Aorta (tissue), 5 donors: ENCODE measurements at regions not wholly inside any gene's neighbourhood (a gene's known extent, or its start where the extent isn't known, plus 50 kb on each side); places are given as distances from the start of the nearest gene placed in this dataset.
"Not testable (repeated sequence)": the region's sequence is repeated elsewhere in the genome, so short reads cannot be mapped to it uniquely, and the experiment has no call there.

Source experiments
- ATAC-seq: fragments of 200-7000 bp; cut with Tn5 transposase; one replicate; pipeline ENCODE4 v1.9.1; 2022; ENCODE audit warnings: moderate library complexity; ENCODE audit not compliant: low FRiP score
- DNase-seq, 2 donors: peaks; one replicate each; pipeline ENCODE4 v3.0.0-alpha.2; 2020
- H3K27ac ChIP-seq, 2 donors: one replicate each; pipeline ENCODE4 v1.5.1; 2013; ENCODE audit warnings: low read length in 2 of 2, mild to moderate bottlenecking in 2 of 2, moderate library complexity in 2 of 2, control low read depth in 1 of 2, inconsistent platforms in 1 of 2, low read depth in 1 of 2
- H3K27me3 ChIP-seq, 2 donors: one replicate each; pipeline ENCODE4 v1.6.1; 2013; ENCODE audit warnings: control low read depth in 1 of 2, low read length in 1 of 2, mild to moderate bottlenecking in 1 of 2, moderate library complexity in 1 of 2; ENCODE audit not compliant: insufficient read depth in 2 of 2, control insufficient read depth in 1 of 2
- H3K36me3 ChIP-seq, 2 donors: one replicate each; pipeline ENCODE4 v1.6.1; 2013; ENCODE audit warnings: control low read depth in 1 of 2, low read length in 1 of 2, mild to moderate bottlenecking in 1 of 2; ENCODE audit not compliant: insufficient read depth in 2 of 2, control insufficient read depth in 1 of 2
- H3K4me1 ChIP-seq, 2 donors: one replicate each; pipeline ENCODE4 v1.6.1; 2013; ENCODE audit warnings: low read length in 2 of 2, control low read depth in 1 of 2, mild to moderate bottlenecking in 1 of 2, moderate library complexity in 1 of 2; ENCODE audit not compliant: insufficient read depth in 2 of 2, control insufficient read depth in 1 of 2
- H3K4me3 ChIP-seq, 2 donors: one replicate each; pipeline ENCODE4 v1.5.1; 2013; ENCODE audit warnings: low read length in 2 of 2, control low read depth in 1 of 2, mild to moderate bottlenecking in 1 of 2
- H3K9me3 ChIP-seq: one replicate; pipeline ENCODE4 v1.6.1; 2013; ENCODE audit warnings: mild to moderate bottlenecking, low read length; ENCODE audit not compliant: control insufficient read depth
- WGBS, 2 donors: extraction: QIAGEN DNeasy Blood & Tissue Kit; methylation state at CpG; one replicate each; pipeline ENCODE4 v1.1.7; 2013; 5-methylcytosine and 5-hydroxymethylcytosine counted together
- intact Hi-C, 2 donors: fragments of 100-400 bp; cut with DNase I; formaldehyde crosslinking; loops; one replicate each; pipeline versions ENCODE4 v1.14.2 to v1.15.0; 2022
- donor health status: healthy with polysubstance abuse.
- donor health status: Bipolar disorder and iron deficiency.
- donor health status: DM: no; HTN: no; CAD: no.
- donor health status: DM: no; HTN: no; CAD: no.
- donor health status: DM: yes; HTN: yes; CAD: no.

- DNase-seq (no peak), ATAC-seq (no peak)
- intact Hi-C loops = no loop called here
- Histone ChIP-seq H3K4me1 (no peaks in the 10 kb centered on the region), H3K9me3 (no peaks in the 10 kb centered on the region), H3K27ac (no peak overlapping the region), H3K36me3 (no peaks in the 10 kb centered on the region), H3K27me3 (peaks cover 0 to 3% of the 10 kb centered on the region in 2 donors), H3K4me3 (no peak overlapping the region)
- WGBS, 2 donors = 86 to 89% methylated on average over 1 of the region's 1 CpG
These were observed 219.0 kb downstream of the ADRA2A start for GRCh38 chr10:111295788-111296187.

- Histone ChIP-seq H3K9me3 (peaks cover 1% of the 10 kb centered on the region), H3K4me1 (no peaks in the 10 kb centered on the region), H3K27me3 (peaks cover 0 to 3% of the 10 kb centered on the region in 2 donors), H3K4me3 (no peak overlapping the region), H3K27ac (no peak overlapping the region), H3K36me3 (no peaks in the 10 kb centered on the region)
- no peak for DNase-seq
- 73 to 80% methylated on average over 6 of the region's 6 CpGs for WGBS, 2 donors
- intact Hi-C loops = no loop called here
- no peak for ATAC-seq
These were observed 220.6 kb downstream of the ADRA2A start for GRCh38 chr10:111297351-111297848.

- no peak overlapping the region for H3K4me3 ChIP-seq
- no peaks in the 10 kb centered on the region for H3K36me3 ChIP-seq
- intact Hi-C loops = no loop called here
- no peak for DNase-seq
- ATAC-seq = no peak
- 18 to 24% methylated on average over 4 of the region's 4 CpGs for WGBS, 2 donors
- H3K27me3 ChIP-seq = peaks cover 0 to 3% of the 10 kb centered on the region in 2 donors
- no peaks in the 10 kb centered on the region for H3K4me1 ChIP-seq
- H3K9me3 ChIP-seq = peaks cover 1% of the 10 kb centered on the region
- no peak overlapping the region for H3K27ac ChIP-seq
These were observed 221.2 kb downstream of the ADRA2A start for GRCh38 chr10:111298031-111298430.

GRCh38 chr10:111299037-111299436 is 222.2 kb downstream of the ADRA2A start:
- intact Hi-C loops = no loop called here
- no peak for DNase-seq
- WGBS, 2 donors = 82% methylated on average over 2 of the region's 2 CpGs

GRCh38 chr10:111303887-111304286 is 227.1 kb downstream of the ADRA2A start:
- Histone ChIP-seq H3K36me3 (no peaks in the 10 kb centered on the region), H3K9me3 (peaks cover 1% of the 10 kb centered on the region), H3K27me3 (no peaks in the 10 kb centered on the region), H3K4me3 (no peak overlapping the region), H3K4me1 (no peaks in the 10 kb centered on the region), H3K27ac (no peak overlapping the region)
- intact Hi-C loops = no loop called here
- 72 to 73% methylated on average over 4 of the region's 4 CpGs for WGBS, 2 donors
- ATAC-seq (no peak), DNase-seq (no peak)

More at GRCh38 chr10:111299037-111299436, 222.2 kb downstream of the ADRA2A start:
- Histone ChIP-seq H3K27me3 (peaks cover 0 to 3% of the 10 kb centered on the region in 2 donors), H3K27ac (no peak overlapping the region), H3K4me1 (no peaks in the 10 kb centered on the region), H3K9me3 (peaks cover 1% of the 10 kb centered on the region), H3K4me3 (no peak overlapping the region), H3K36me3 (no peaks in the 10 kb centered on the region)
- ATAC-seq = no peak

GRCh38 chr10:111316722-111317212 is 239.9 kb downstream of the ADRA2A start:
- Histone ChIP-seq H3K4me1 (peaks cover 0 to 2% of the 10 kb centered on the region in 2 donors), H3K27ac (no peak overlapping the region), H3K9me3 (peaks cover 2% of the 10 kb centered on the region), H3K36me3 (no peaks in the 10 kb centered on the region), H3K4me3 (no peak overlapping the region), H3K27me3 (no peaks in the 10 kb centered on the region)
- ATAC-seq (no peak), DNase-seq (no peak)
- intact Hi-C loops = no loop called here
- 9 to 14% methylated on average over 4 of the region's 4 CpGs for WGBS, 2 donors

GRCh38 chr10:111319866-111320265 is 243.0 kb downstream of the ADRA2A start:
- ATAC-seq (no peak), DNase-seq (no peak)
- H3K9me3 ChIP-seq = peaks cover 2% of the 10 kb centered on the region
- no peaks in the 10 kb centered on the region for H3K27me3 ChIP-seq
- H3K27ac ChIP-seq = no peak overlapping the region
- H3K4me3 ChIP-seq = no peak overlapping the region
- no peaks in the 10 kb centered on the region for H3K36me3 ChIP-seq
- peaks cover 0 to 2% of the 10 kb centered on the region in 2 donors for H3K4me1 ChIP-seq
- intact Hi-C loops = no loop called here

GRCh38 chr10:111323389-111323966 is 246.6 kb downstream of the ADRA2A start:
- Histone ChIP-seq H3K4me1 (no peaks in the 10 kb centered on the region), H3K9me3 (peaks cover 2% of the 10 kb centered on the region), H3K4me3 (no peak overlapping the region), H3K27ac (no peak overlapping the region), H3K36me3 (no peaks in the 10 kb centered on the region), H3K27me3 (no peaks in the 10 kb centered on the region)
- WGBS, 2 donors = 80 to 82% methylated on average over 3 of the region's 3 CpGs
- intact Hi-C loops = no loop called here
- ATAC-seq (no peak), DNase-seq (no peak)

GRCh38 chr10:111332174-111332573 is 255.3 kb downstream of the ADRA2A start:
- intact Hi-C loops, H3K9me3 ChIP-seq, ATAC-seq, H3K4me1 ChIP-seq, H3K27ac ChIP-seq, H3K27me3 ChIP-seq, H3K36me3 ChIP-seq, H3K4me3 ChIP-seq, DNase-seq: not testable (repeated sequence)
- 21 to 59% methylated on average over 1 of the region's 1 CpG for WGBS, 2 donors
